OCI-LY7 (cell line): ENCODE measurements at regions not wholly inside any gene's neighbourhood (a gene's known extent, or its start where the extent isn't known, plus 50 kb on each side); places are given as distances from the start of the nearest gene placed in this dataset.

Source experiments
- BruUV-seq: library from RNA; stranded (reverse); fragments of 400-500 nt; replicated peaks from 2 replicates; lab custom pipeline; 2021; lab: Mats Ljungman, UMichigan
- CTCF ChIA-PET: fragments of 300-600 bp; sonication (Branson Sonifier 250); formaldehyde crosslinking; loops from one replicate; lab custom pipeline; 2022; ENCODE audit warnings: antibody characterized with exemption; ENCODE audit not compliant: unreplicated experiment; lab: Charles Lee
- POLR2A ChIA-PET: fragments of 300-600 bp; sonication (Branson Sonifier 250); formaldehyde crosslinking; loops from one replicate; lab custom pipeline; 2022; ENCODE audit warnings: antibody characterized with exemption; lab: Charles Lee
- DNase-seq: peaks from one replicate; pipeline ENCODE4 v3.0.0-alpha.2; 2015; ENCODE audit warnings: low spot score
- H2AFZ ChIP-seq: fragments of 200-600 bp; sonication (generic), shearing (Covaris generic); 2 replicates; pipeline ENCODE4 v1.6.1; 2014; ENCODE audit warnings: mild to moderate bottlenecking, antibody characterized with exemption, low read length, moderate library complexity
- H3K27ac ChIP-seq: fragments of 200-600 bp; sonication (generic); 2 replicates; pipeline ENCODE4 v1.5.1; 2014; ENCODE audit warnings: mixed run types, low read depth, mild to moderate bottlenecking, moderate library complexity, low read length, inconsistent platforms; ENCODE audit not compliant: poor library complexity, severe bottlenecking
- H3K36me3 ChIP-seq: fragments of 200-600 bp; sonication (generic); 2 replicates; pipeline ENCODE4 v1.6.1; 2014; ENCODE audit warnings: mild to moderate bottlenecking, antibody characterized with exemption, low read length, moderate library complexity, mixed read lengths; ENCODE audit not compliant: insufficient read depth
- H3K4me1 ChIP-seq: fragments of 200-600 bp; sonication (generic); 2 replicates; pipeline ENCODE4 v1.5.1; 2014; ENCODE audit warnings: mild to moderate bottlenecking, low read length; ENCODE audit not compliant: insufficient read depth, poor library complexity, severe bottlenecking
- H3K4me2 ChIP-seq: fragments of 200-600 bp; sonication (generic); 2 replicates; pipeline ENCODE4 v1.6.1; 2014; ENCODE audit warnings: mild to moderate bottlenecking, low read length
- H3K4me3 ChIP-seq: fragments of 200-600 bp; sonication (generic); 2 replicates; pipeline ENCODE4 v1.5.1; 2014; ENCODE audit warnings: mild to moderate bottlenecking, low read depth, low read length; ENCODE audit not compliant: poor library complexity, severe bottlenecking
- H3K79me2 ChIP-seq: fragments of 200-600 bp; sonication (generic); 2 replicates; pipeline ENCODE4 v1.6.1; 2016; ENCODE audit warnings: low read depth, mild to moderate bottlenecking, low read length, moderate library complexity, mixed read lengths; ENCODE audit not compliant: insufficient read depth
- H3K9me2 ChIP-seq: fragments of 200-600 bp; sonication (generic); 2 replicates; pipeline ENCODE4 v1.6.1; 2016; ENCODE audit warnings: mild to moderate bottlenecking, low read length, mixed read lengths; ENCODE audit not compliant: insufficient read depth
- H3K9me3 ChIP-seq: fragments of 200-600 bp; sonication (generic); 2 replicates; pipeline ENCODE4 v1.6.1; 2014; ENCODE audit warnings: mild to moderate bottlenecking, mixed run types, low read length, mixed read lengths
- H4K20me1 ChIP-seq: fragments of 200-600 bp; sonication (generic); 2 replicates; pipeline ENCODE4 v1.6.1; 2014; ENCODE audit warnings: mild to moderate bottlenecking, antibody characterized with exemption, low read length, moderate library complexity, mixed read lengths; ENCODE audit not compliant: insufficient read depth
- CTCF ChIP-seq: fragments of 200-600 bp; sonication (generic); conservative IDR thresholded peaks from 2 replicates; pipeline ENCODE4 v1.5.1; 2014; ENCODE audit warnings: mild to moderate bottlenecking, antibody characterized with exemption, low read length, moderate library complexity, mixed read lengths
- EZH2phosphoT487 ChIP-seq: fragments of 200-600 bp; sonication (generic); IDR thresholded peaks from 2 replicates; pipeline ENCODE4 v1.6.1; 2018; ENCODE audit warnings: low read depth, borderline replicate concordance, mild to moderate bottlenecking, mixed run types, antibody characterized with exemption, low read length, moderate library complexity, mixed read lengths
- intact Hi-C: fragments of 100-400 bp; cut with micrococcal nuclease; formaldehyde crosslinking; loops from one replicate; pipeline ENCODE4 v1.10.0; 2022; ENCODE audit not compliant: unreplicated experiment

- Histone ChIP-seq H4K20me1 (no peaks in the 10 kb centered on the region), H2AFZ (no peak overlapping the region), H3K4me2 (no peak overlapping the region), H3K27ac (no peak overlapping the region), H3K9me2 (no peaks in the 10 kb centered on the region), H3K9me3 (peaks cover 12% of the 10 kb centered on the region; the same call in 1 of the 2 replicates), H3K36me3 (no peaks in the 10 kb centered on the region), H3K4me3 (no peak overlapping the region), H3K79me2 (no peaks in the 10 kb centered on the region), H3K4me1 (no peaks in the 10 kb centered on the region)
- TF ChIP-seq EZH2phosphoT487 (no peak), CTCF (no peak)
- CTCF ChIA-PET = no interaction called here
- BruUV-seq = no TSS peak
- POLR2A ChIA-PET = interaction anchor here (0.6 kb wide), 2 partner anchors 169 to 636 kb away, joined by 3 read pairs; no protein-coding TSS in a partner anchor
- intact Hi-C loops = no loop called here
- DNase-seq = no peak
Measured at GRCh38 chr7:10913457-10913856, 60.2 kb upstream of the PHF14 start.

- no peaks in the 10 kb centered on the region for H3K9me3 ChIP-seq
- H3K79me2 ChIP-seq = no peaks in the 10 kb centered on the region
- H3K4me3 ChIP-seq = no peak overlapping the region
- CTCF ChIA-PET = no interaction called here
- H3K27ac ChIP-seq = no peak overlapping the region
- H3K4me2 ChIP-seq = no peak overlapping the region
- BruUV-seq = no TSS peak
- intact Hi-C loops = no loop called here
- no peak overlapping the region for H2AFZ ChIP-seq
- H4K20me1 ChIP-seq = no peaks in the 10 kb centered on the region
- no peak for DNase-seq
- POLR2A ChIA-PET = interaction anchor here (1.4 kb wide), 2 partner anchors 8 to 12 kb away, joined by 5 to 6 read pairs; no protein-coding TSS in a partner anchor
- no peaks in the 10 kb centered on the region for H3K9me2 ChIP-seq
- no peaks in the 10 kb centered on the region for H3K4me1 ChIP-seq
- no peaks in the 10 kb centered on the region for H3K36me3 ChIP-seq
- no peak for TF ChIP-seq CTCF
- TF ChIP-seq EZH2phosphoT487 = no peak
Measured at GRCh38 chr7:10918093-10918590, 55.5 kb upstream of the PHF14 start.

GRCh38 chr7:10919923-10920322 lies 53.7 kb upstream of the PHF14 start:
- Histone ChIP-seq H4K20me1 (no peaks in the 10 kb centered on the region), H3K4me3 (no peak overlapping the region), H3K27ac (no peak overlapping the region), H3K79me2 (no peaks in the 10 kb centered on the region), H3K9me2 (no peaks in the 10 kb centered on the region), H2AFZ (no peak overlapping the region), H3K9me3 (no peaks in the 10 kb centered on the region), H3K4me1 (no peaks in the 10 kb centered on the region), H3K36me3 (no peaks in the 10 kb centered on the region), H3K4me2 (no peak overlapping the region)
- ChIA-PET CTCF (no interaction called here), POLR2A (interaction anchor here (0.7 kb wide), 1 partner anchor 920 kb away, joined by 3 read pairs; no protein-coding TSS in a partner anchor)
- no TSS peak for BruUV-seq
- intact Hi-C loops = no loop called here
- DNase-seq = no peak
- TF ChIP-seq EZH2phosphoT487 (no peak), CTCF (no peak)
